ENCODE measurements at regions not wholly inside any gene's neighbourhood (a gene's known extent, or its start where the extent isn't known, plus 50 kb on each side); places are given as distances from the start of the nearest gene placed in this dataset.

DNA sequence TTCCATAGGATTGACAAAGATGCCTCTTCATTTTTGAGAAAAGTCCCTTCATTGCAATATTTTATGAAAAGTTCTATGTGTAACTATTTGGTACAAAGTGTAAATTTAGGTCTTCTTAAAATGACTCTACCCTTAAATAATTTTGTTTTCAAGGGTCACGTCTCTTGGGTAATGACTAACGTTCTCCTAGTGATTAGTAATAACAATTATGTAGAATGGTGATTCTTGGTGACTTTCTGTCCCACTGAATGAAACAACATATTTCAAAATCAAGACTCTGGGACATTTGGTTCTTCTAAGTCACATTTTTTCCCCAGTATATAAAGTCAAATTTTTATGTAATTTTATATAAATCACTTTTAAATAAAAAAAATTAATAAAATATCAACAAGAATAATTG lies 277.5 kb upstream of the ADAMTS5 start:
- TF ChIP-seq, protein P1, sequence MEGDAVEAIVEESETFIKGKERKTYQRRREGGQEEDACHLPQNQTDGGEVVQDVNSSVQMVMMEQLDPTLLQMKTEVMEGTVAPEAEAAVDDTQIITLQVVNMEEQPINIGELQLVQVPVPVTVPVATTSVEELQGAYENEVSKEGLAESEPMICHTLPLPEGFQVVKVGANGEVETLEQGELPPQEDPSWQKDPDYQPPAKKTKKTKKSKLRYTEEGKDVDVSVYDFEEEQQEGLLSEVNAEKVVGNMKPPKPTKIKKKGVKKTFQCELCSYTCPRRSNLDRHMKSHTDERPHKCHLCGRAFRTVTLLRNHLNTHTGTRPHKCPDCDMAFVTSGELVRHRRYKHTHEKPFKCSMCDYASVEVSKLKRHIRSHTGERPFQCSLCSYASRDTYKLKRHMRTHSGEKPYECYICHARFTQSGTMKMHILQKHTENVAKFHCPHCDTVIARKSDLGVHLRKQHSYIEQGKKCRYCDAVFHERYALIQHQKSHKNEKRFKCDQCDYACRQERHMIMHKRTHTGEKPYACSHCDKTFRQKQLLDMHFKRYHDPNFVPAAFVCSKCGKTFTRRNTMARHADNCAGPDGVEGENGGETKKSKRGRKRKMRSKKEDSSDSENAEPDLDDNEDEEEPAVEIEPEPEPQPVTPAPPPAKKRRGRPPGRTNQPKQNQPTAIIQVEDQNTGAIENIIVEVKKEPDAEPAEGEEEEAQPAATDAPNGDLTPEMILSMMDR (IDR thresholded peaks at IDR 0.05; ENCODE audit: insufficient read depth, low read length, poor library complexity, severe bottlenecking), result no peak
- TF ChIP-seq EZH2phosphoT487 (conservative IDR thresholded peaks at IDR 0.05; ENCODE audit: low read length), result no peak
